AG09319 (cell line): ENCODE measurements at regions not wholly inside any gene's neighbourhood (a gene's known extent, or its start where the extent isn't known, plus 50 kb on each side); places are given as distances from the start of the nearest gene placed in this dataset.
"Not testable (repeated sequence)": the region's sequence is repeated elsewhere in the genome, so short reads cannot be mapped to it uniquely, and the experiment has no call there.

ENCODE experiments used
- DNase-seq: peaks from one replicate; pipeline ENCODE4 v3.0.0-alpha.2; 2010; ENCODE audit warnings: low read depth; ENCODE audit errors: extremely low read depth
- TF ChIP-seq, protein P1 (sequence below): IDR thresholded peaks from 2 replicates; pipeline ENCODE4 v1.5.1; 2011; ENCODE audit warnings: low read depth, mild to moderate bottlenecking, inconsistent platforms, low read length, moderate library complexity

DNA sequence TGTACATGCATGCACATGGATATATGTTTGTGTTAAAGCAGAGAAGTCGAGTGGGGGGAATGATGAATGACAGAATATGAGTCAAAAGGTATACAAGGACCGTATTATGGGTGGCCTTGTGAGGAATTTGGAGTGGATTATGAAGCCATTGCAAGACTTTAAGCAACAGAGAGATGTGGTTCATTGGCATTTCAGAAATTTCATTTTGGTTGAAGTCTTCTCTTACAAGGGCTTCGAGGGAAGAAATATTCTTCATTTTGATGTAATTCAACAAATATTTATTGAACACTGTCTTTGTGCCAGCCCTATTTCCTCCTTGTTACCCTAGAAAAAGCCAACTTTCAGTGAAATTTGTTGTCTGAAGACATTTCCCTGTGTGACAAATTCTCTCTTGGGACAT, 83.9 kb upstream of the SLCO6A1 start:
- no peak for DNase-seq

DNA sequence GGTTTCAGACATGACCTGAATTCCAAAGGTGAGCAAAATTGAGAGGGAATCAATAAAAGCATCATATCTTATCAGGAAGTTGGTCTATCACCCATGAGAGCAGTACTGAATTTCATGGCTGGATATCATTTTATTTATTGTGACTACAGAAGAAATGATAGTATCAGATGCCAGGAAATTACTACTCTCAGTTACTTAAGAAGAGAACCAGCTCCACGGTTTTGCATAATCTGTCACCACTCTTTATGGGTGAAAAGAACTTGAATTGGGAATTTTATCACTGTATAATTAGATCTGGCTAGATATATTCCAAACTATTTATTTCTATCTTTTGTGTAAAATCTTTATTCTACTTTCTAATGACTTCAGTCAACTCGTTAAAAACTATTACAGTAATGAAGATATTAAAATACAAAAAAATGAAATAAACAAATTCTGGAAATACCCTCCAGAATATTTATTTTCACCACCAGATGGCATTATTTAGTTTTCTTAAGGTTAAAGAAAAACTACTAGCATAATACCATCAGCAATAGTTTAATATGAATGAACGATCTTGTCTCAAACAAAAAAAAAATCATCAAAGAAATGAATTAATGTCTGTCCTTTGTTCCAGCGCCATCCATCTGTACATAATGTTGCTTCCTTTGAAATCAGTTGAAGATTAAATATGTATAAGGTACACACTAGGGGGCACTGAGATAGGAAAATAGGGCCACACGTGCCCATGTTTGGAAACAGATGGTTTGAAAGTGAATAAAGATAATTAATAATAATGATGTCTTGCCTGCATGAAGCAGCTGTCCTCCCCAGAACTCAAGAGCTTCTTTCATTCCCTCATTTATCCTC, 84.7 kb upstream of the SLCO6A1 start:
- DNase-seq: peak; percentile 4
- TF ChIP-seq, protein P1, sequence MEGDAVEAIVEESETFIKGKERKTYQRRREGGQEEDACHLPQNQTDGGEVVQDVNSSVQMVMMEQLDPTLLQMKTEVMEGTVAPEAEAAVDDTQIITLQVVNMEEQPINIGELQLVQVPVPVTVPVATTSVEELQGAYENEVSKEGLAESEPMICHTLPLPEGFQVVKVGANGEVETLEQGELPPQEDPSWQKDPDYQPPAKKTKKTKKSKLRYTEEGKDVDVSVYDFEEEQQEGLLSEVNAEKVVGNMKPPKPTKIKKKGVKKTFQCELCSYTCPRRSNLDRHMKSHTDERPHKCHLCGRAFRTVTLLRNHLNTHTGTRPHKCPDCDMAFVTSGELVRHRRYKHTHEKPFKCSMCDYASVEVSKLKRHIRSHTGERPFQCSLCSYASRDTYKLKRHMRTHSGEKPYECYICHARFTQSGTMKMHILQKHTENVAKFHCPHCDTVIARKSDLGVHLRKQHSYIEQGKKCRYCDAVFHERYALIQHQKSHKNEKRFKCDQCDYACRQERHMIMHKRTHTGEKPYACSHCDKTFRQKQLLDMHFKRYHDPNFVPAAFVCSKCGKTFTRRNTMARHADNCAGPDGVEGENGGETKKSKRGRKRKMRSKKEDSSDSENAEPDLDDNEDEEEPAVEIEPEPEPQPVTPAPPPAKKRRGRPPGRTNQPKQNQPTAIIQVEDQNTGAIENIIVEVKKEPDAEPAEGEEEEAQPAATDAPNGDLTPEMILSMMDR: peak; percentile 25

More for the DNA sequence above, 83.9 kb upstream of the SLCO6A1 start:
- TF ChIP-seq, protein P1: no peak

DNA sequence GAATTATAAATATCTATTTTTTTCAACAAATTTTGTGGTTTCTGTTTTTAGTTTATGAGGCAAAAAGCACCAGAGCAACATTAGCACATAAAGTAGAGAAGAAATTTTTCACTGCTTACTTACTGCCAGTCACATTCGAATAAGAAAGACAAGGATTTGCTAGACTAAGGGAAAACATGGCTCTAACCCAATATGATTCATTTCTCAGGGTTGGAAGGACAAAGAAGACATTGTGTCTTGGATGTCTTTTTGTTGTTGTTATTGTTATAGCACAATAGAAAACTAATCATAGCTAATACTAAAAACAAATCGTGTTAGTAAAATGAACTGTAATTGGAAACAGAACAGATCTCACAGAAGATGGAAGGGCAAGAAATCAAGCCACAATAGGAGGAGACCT, 90.9 kb upstream of the SLCO6A1 start:
- no peak for DNase-seq
- TF ChIP-seq, protein P1: no peak

DNA sequence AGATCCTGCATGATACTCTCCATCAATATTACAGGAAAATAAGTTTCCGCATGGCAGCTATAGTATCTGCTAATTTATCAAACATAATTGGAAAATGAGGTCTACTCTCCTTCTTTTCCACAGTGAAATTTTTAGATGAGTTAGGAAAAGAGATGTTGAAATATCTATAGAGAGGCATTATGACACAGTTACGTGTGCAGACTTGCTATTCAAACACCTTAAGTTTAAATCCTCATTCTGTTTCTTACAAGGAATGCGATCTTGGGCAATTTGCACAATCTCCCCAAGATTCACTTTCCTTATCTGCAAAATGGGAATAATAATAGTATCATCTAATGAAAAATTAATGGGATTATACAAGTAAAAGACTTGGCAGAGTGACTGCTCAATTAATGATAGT, 91.7 kb upstream of the SLCO6A1 start:
- DNase-seq: no peak
- TF ChIP-seq, protein P1: no peak

DNA sequence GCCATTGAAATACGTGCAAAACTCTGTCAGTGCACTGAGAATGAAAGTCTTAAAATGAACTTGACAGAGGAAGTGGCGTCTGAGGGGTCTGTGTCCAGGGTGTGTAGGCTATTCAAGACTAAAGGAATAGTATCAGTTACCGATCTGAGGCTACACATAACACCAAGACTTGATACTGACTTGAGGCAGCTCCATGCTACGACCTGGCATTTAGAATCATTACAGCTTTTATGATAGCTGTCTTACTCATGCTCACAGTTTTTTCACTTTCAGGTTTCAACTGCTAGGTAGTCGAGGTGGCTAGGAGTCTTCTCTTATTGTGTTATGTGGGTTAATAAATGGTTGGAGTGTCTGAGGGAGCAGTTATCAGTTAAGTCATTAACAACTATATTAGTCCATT, 92.8 kb upstream of the SLCO6A1 start:
- TF ChIP-seq, protein P1: no peak
- no peak for DNase-seq

DNA sequence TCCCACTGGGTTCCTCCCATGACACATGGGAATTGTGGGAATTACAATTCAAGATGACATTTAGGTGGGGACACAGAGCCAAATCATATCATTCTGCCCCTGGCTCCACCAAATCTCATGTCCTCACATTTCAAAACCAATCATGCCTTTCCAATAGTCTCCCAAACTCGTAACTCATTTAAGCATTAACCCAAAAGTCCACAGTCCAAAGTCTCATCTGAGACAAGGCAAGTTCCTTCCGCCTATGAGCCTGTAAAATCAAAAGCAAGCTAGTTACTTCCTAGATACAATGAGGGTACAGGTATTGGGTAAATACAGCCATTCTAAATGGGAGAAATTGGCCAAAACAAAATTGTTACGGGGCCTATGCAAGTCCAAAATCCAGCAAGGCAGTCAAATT, 93.8 kb upstream of the SLCO6A1 start:
- DNase-seq: not testable (repeated sequence)

DNA sequence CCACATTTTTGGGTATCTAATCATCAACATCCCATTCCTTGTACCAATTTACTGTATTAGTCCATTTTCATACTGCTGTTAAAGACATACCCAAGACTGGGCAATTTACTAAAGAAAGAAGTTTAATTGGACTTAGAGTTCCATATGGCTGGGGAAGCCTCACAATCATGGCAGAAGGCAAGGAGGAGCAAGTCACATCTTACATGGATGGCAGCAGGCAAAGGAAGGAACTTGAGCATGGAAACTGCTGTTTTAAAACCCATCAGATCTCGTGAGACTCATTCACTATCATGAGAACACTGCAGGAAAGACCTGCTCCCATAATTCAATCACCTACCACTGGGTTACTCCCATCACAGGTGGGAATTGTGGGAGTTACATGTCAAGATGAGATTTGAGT, 95.4 kb upstream of the SLCO6A1 start:
- TF ChIP-seq, protein P1: no peak
- no peak for DNase-seq

DNA sequence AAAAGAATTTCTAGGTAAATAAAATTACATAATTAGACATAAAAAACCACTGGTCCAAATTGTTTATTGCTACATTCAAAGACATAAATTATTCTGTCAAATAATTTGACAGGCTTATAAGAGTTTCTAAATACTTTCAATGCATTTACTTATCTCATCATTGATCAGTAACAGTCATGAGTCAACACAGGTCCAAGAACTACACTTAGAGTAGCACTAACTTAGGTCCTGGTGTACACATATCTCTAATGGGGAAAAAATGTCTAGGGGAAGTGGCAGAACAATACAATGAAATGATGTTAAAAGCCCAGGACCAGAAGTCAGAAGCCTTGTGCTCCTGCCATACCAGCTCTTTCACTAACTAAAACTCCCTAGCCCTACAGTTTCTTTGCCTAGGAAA, 96.5 kb upstream of the SLCO6A1 start:
- DNase-seq: no peak
- TF ChIP-seq, protein P1: no peak
